GOT3 (cell line): ENCODE measurements at regions not wholly inside any gene's neighbourhood (a gene's known extent, or its start where the extent isn't known, plus 50 kb on each side); places are given as distances from the start of the nearest gene placed in this dataset.

ENCODE experiments used
- DNase-seq: peaks from one replicate; lab custom pipeline; 2025; ENCODE audit warnings: mixed read lengths; lab: John Stamatoyannopoulos, UW

- no peak for DNase-seq
These were observed 133.4 kb downstream of the OLFM1 start for GRCh38 chr9:135220601-135221575.

DNA sequence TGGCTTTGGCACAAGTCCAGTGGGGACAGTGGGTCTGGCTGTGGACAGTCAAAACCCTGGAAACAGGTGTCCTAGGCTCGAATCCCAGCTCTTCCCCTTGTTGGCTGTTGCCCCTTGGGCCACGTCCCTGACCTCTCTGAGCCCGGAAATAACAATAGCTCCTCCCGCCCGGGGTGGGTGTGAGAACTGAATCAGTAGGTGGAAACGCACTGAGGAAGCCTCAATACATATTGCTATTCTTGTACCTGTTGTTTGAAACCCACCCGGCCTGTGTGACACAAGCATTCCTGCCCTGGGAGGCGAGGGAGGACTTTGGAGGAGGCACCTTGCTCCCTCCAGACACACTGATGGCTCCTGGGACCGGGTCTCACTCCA, 134.1 kb downstream of the OLFM1 start:
- no peak for DNase-seq

DNA sequence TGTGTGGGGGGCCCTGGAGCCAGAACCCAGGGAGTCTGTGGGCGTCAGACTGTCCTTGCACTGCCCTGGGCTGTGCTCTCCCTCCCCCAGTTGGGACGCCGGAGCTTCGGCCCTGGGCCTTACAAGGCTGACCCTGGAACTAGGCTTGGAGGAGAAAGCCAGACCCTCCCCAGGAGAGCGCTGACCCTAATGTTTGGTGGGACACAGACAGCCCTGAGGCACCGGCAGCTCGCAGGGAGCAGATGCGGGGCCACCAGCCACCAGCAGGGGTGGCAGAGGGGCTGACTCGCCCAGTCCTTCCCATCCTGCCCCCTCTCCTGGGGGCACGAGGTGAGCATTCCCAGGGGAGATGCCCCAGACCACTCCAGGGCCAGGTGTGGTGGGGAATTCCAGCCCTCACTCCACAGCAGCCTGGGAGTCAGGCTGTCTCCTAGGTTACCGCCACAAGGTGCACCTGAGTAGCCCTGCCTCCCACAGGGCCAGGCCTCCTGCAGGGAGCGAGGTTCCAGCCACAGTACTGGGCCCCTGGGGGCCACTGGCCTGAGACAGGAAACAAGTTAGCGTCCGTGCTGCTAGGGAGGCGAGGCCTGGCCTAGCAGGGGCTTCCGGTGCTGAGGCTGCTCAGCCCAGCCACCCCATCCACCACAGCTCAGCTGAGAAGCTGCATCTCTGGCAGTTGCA, 134.6 kb downstream of the OLFM1 start:
- no peak for DNase-seq

DNA sequence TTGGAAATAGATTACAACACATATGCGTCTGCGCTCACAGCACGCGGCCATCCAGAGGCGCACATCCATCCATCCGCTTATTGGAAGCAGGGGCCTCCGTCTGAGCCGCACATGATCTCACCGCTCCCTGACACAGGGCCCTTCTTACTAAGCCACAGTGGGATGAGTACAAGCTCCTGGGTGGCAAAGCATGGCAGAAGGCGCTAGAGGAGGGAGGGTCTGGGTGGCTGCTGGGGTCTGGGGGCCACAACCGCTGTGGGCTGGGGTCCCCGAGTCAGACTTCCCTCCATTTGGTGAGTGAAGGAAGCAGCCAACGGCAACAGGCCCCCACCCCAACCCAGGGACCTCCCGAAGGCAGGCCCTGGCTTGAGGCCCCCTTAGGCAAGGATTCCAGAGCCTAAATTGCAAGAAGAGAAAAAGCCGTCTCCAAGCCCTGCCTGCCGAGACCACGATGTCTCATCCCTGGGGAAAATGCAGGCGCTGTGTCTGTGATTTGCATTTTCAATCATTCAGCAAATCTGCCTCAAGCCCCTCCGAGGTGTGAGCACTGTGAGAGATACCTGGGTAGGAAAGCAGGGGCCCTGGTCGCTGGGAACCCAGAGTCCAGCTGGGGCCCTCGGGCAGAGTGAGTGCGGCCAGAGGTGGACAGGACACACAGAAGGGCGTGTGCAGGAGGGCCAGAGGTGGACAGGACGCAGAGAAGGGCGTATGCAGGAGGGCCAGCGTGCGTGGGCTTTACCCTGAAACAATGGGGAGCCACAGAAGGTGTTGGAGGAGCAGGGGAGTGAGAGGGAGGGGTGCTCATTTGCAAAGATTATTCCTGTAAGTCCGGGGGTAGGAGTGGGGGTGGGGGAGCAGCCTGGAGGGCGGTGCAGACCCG, 135.7 kb downstream of the OLFM1 start:
- DNase-seq = no peak

- no peak for DNase-seq
These were observed 136.4 kb downstream of the OLFM1 start for GRCh38 chr9:135223831-135224230.

GRCh38 chr9:135224286-135224877, 136.9 kb downstream of the OLFM1 start:
- DNase-seq = no peak

DNA sequence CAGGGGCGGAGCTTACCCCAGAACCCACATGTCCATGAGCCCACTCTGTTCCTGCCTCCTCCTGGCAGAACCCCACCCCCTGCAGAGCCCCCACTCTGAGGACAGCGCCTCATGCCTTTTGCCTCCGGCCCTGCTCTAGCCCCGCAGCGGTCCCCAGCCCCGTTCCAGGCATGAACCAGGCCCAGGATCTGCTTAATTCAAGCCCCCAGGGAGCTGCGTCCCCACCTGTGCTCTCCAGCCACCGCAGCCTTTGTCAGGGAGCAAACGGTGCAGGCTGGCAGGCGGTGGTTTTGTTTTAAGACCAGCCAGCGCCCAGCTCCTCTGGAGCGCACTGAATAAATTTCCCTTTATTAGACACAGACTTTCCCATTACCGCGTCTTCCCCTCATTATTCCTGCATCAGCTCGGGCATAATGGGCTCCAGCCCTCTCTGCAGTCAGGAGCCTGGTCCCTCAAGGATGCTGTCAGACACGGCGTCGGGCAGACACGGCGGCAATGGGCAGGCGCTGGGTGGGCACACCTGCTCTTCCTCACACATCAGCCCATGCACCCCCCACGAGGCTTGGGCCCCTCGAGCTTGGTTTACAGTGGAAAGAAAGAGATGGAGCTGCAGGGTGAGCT, 137.6 kb downstream of the OLFM1 start:
- no peak for DNase-seq

GRCh38 chr9:135225619-135226228, 138.3 kb downstream of the OLFM1 start:
- DNase-seq = no peak

DNA sequence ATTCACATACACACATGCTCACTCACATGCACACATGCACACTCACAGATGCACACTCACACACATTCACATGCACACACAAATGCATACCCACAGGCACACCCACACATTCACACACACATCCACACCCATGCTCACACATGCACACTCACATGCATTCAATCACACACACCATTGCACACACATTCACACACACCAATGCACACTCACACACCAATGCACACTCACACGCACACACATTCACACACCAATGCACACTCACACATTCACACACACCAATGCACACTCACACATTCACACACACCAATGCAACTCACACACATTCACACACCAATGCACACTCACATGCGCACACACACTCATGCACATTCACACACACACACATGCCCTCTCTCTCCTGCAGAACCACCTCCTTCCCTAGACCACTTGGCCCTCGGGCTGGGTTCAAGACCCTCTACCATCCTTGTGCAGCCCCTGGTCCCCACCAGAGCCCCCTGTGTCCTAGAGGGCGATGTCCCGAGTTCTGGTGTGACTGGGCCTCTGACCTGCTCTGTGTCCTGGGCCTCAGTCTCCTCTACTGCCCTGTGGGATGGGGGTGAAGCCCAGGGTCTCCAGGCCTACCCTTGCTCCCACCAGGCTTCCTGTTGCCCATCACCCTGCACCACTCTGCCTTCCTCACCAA, 139.0 kb downstream of the OLFM1 start:
- no peak for DNase-seq

GRCh38 chr9:135227641-135228251, 140.3 kb downstream of the OLFM1 start:
- no peak for DNase-seq

- DNase-seq = no peak
These were observed 141.0 kb downstream of the OLFM1 start for GRCh38 chr9:135228345-135228982.

DNA sequence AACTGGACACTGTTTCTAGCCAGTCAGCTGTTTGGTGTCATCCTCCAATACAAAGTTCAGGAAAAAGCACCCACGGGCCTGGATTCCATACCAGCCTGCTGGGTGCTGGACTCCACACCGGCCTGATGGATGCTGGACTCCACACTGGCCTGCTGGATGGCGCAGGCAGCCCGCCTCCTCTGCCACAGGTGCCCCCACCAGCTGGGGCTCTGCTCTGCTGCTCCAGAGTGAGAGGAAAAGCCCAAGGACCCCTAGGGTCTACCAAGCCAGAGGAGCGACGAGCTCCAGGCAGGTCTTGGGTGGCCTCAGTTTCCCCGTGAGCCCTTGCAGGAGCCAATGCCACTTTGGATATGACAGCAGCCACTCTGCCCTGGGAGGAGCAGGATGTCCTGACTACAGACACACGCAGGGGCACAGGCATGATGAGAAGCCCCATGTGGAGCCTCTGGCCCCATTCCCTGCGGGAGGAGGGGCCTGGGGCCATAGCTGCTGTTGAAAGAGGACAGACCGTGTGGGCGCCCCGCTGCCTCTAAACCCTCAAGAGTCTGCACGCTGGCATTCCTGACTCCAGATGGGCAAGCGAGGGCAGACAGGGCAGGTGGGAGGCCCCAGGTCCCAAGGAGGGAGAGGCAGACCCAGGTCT, 141.6 kb downstream of the OLFM1 start:
- no peak for DNase-seq

- DNase-seq = no peak
These were observed 142.4 kb downstream of the OLFM1 start for GRCh38 chr9:135229701-135230385.

GRCh38 chr9:135230386-135230765, 142.9 kb downstream of the OLFM1 start:
- DNase-seq = no peak

DNA sequence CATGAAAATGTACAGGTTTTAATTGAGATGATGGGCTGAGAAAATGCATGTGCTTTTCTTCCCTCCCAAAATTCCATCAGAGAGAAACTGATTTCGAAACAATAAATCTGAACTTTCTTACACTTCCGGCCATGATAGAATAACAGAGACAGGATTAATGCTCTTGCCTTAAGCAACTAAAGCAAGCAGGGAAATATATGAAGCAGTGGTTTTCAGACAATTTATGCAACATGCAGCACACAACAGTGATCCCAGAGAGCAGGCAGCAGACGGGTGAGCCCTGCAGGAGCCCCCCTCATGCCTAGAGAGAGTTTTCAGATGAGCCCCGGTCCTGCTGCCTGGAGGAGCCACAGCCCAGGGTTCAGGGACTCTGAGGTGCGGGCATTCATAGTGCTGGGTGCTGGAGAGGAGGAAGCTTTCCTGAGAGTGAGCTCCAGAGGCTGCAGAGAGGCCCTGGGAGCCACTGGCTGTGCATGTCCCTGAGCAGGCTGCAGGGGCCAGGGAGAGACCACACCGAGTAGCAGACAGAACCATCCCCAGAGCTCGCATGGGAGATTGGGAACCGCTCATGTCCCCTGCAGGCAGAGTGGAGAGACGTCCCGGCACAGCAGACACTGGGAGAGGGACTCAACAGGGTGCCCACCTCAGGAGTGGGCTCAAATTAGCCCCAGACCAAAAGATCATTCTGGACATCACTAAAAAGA, 143.5 kb downstream of the OLFM1 start:
- DNase-seq = no peak

DNA sequence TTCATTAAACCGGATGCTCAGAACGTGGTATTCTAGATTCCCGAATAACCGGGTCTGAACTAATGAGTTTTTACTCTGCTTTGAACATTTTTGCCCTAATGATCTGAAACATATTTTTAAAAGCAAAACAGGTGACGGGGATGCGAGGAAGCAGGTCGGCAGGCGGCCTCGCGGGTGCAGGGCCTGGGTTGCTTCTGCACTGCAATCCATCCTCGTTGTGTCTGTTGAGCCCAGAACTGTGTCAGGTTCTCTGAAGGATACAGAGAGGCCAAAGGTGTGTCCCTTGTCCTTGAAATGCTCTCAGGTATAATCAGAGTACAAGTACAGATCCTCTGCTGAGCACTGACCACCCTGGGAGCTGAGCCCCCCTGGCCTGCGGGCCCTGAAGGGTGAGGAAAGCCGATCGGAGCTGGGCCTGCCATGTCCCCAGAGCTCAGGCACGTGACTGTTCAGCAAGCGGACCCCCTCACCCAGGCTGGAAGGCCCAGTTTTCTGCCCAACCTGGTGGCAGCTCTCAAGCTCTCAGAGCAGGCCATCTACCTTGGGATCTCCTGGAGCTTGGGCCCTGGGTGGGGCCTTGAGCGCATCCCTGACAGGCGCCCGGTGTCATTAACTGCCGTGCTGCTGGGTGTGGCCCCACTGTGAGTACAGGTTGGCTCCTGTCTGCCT, 151.8 kb downstream of the OLFM1 start:
- no peak for DNase-seq

DNA sequence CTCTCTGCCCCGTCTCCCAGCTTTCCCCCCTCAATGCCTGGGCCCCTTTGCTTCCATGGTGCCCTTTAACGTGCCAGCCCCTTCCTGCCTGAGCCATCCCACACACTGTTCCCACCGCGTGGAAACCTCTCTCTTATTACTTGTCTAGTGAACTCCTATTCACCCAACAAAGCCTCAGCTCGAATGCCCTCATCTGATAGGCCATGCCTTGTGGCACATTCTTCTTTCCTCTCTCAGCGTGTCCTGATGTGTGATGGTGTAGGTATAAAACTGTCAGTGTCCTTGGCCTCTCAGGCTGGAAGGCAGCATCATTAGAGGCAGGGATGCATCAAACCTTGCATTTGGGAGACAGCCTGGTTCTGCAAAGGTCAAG, 152.3 kb downstream of the OLFM1 start:
- DNase-seq = no peak
